ENCODE measurements at regions not wholly inside any gene's neighbourhood (a gene's known extent, or its start where the extent isn't known, plus 50 kb on each side); places are given as distances from the start of the nearest gene placed in this dataset.

DNA sequence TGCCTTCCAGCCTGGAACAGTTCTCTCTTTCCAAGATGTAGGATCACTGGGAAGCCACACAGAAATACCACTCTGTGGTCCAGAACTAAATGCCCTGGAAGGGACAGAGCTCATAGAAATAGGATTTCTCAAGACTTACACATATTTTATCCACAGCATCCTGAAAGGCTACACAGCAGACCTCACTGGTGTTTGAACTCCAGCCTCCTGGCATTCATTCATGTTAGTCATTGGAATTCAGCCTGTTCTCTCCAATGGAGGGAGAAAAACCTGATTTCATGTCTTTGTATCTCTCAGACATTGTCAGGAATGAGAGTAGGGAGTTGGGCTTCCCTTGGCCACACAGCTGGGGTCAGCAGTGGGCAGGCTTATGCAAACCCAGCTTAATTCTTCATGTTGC, 121.1 kb upstream of the PPP2R3A start:
- no peak for TF ChIP-seq PAX5 (IDR thresholded peaks at IDR 0.05; ENCODE audit: insufficient read depth, low read length, severe bottlenecking)
- no peak for TF ChIP-seq POLR2A (IDR thresholded peaks at IDR 0.05; ENCODE audit: low read depth, low read length)

All from GM12891 (cell line).